Endothelial cell of umbilical vein (primary cell): ENCODE measurements at regions not wholly inside any gene's neighbourhood (a gene's known extent, or its start where the extent isn't known, plus 50 kb on each side); places are given as distances from the start of the nearest gene placed in this dataset.

ENCODE experiments used
- BruUV-seq: library from RNA; stranded (reverse); fragments of 400-500 nt; replicated peaks from 2 replicates; lab custom pipeline; 2021; lab: Mats Ljungman, UMichigan
- CTCF ChIA-PET: fragments of 300-600, 350-600 bp; sonication (Branson Sonifier 250); formaldehyde crosslinking; loops from one replicate; lab custom pipeline; 2021; ENCODE audit warnings: antibody characterized with exemption, inconsistent platforms; lab: Charles Lee
- POLR2A ChIA-PET: fragments of 300-600, 350-600 bp; sonication (Branson Sonifier 250); formaldehyde crosslinking; loops from one replicate; lab custom pipeline; 2021; ENCODE audit warnings: antibody characterized with exemption, inconsistent platforms; lab: Charles Lee
- DNase-seq: peaks from one replicate; pipeline ENCODE4 v3.0.0-alpha.2; 2011; ENCODE audit warnings: low read depth, low spot score
- FAIRE-seq: peaks from 2 replicates; lab custom pipeline; 2011; peaks lifted over from hg19 to GRCh38; lab: Jason Lieb, UNC
- H2AFZ ChIP-seq: 2 replicates; pipeline ENCODE4 v1.6.0; 2012; ENCODE audit warnings: low read depth, low read length, control low read depth, inconsistent platforms
- H3K27ac ChIP-seq: 2 replicates; pipeline ENCODE4 v1.5.1; 2011; ENCODE audit warnings: low read depth, mild to moderate bottlenecking, control low read depth, low read length, moderate library complexity; ENCODE audit not compliant: insufficient read depth
- H3K27me3 ChIP-seq, 2 experiments: 2 replicates each; pipeline versions ENCODE4 v1.6.0 to v1.6.1; 2011; ENCODE audit warnings: low read length in 2 of 2, mixed read lengths in 1 of 2; ENCODE audit not compliant: control insufficient read depth in 2 of 2, insufficient read depth in 2 of 2
- H3K36me3 ChIP-seq, 2 experiments: 2 replicates in 1 of 2; 3 replicates in 1 of 2; pipeline ENCODE4 v1.5.1; 2011; ENCODE audit warnings: low read length in 2 of 2, mild to moderate bottlenecking in 1 of 2, moderate library complexity in 1 of 2; ENCODE audit not compliant: control insufficient read depth in 2 of 2, insufficient read depth in 2 of 2; ENCODE audit errors: extremely low read depth in 1 of 2
- H3K4me1 ChIP-seq: 3 replicates; pipeline ENCODE4 v1.5.1; 2011; ENCODE audit warnings: mild to moderate bottlenecking, low read length; ENCODE audit not compliant: control insufficient read depth, insufficient read depth; ENCODE audit errors: extremely low read depth
- H3K4me2 ChIP-seq: 2 replicates; pipeline ENCODE4 v1.6.1; 2011; ENCODE audit warnings: low read length, control low read depth, mixed read lengths; ENCODE audit not compliant: insufficient read depth
- H3K4me3 ChIP-seq, 3 experiments: fragments of 200-600 bp in 1 of 3; sonication (generic), shearing (Covaris generic) in 1 of 3; replicated peaks in 1 of 3; 2 replicates each; pipeline ENCODE4 v1.5.1; 2011 to 2016; ENCODE audit warnings: control low read depth in 3 of 3, low read length in 3 of 3, mild to moderate bottlenecking in 2 of 3, inconsistent platforms in 1 of 3, low read depth in 1 of 3, moderate library complexity in 1 of 3; ENCODE audit not compliant: insufficient read depth in 1 of 3
- H3K79me2 ChIP-seq: 2 replicates; pipeline ENCODE4 v1.6.0; 2012; ENCODE audit warnings: low read length, inconsistent platforms; ENCODE audit not compliant: control insufficient read depth, insufficient read depth
- H3K9ac ChIP-seq: replicated peaks from 2 replicates; pipeline ENCODE3; 2011; ENCODE audit warnings: low read length, control low read depth; ENCODE audit not compliant: insufficient read depth; ENCODE audit errors: extremely low read depth
- H3K9me1 ChIP-seq: replicated peaks from 3 replicates; pipeline ENCODE4 v1.6.0; 2011; ENCODE audit warnings: mild to moderate bottlenecking, low read length; ENCODE audit not compliant: control insufficient read depth, insufficient read depth; ENCODE audit errors: extremely low read depth
- H3K9me3 ChIP-seq: replicated peaks from 2 replicates; pipeline ENCODE4 v1.5.1; 2012; ENCODE audit warnings: low read length, inconsistent platforms; ENCODE audit not compliant: control insufficient read depth, insufficient read depth
- H4K20me1 ChIP-seq: replicated peaks from 2 replicates; pipeline ENCODE3; 2011; ENCODE audit warnings: mild to moderate bottlenecking, low read length; ENCODE audit not compliant: control insufficient read depth, insufficient read depth; ENCODE audit errors: extremely low read depth
- CTCF ChIP-seq, 2 donors: IDR thresholded peaks; 1 replicate in 1 of 2; 2 replicates in 1 of 2; pipeline ENCODE4 v1.5.1; 2011; ENCODE audit warnings: low read length in 2 of 2, mild to moderate bottlenecking in 2 of 2, moderate library complexity in 2 of 2, control low read depth in 1 of 2, inconsistent platforms in 1 of 2, low read depth in 1 of 2; ENCODE audit not compliant: insufficient read depth in 1 of 2; ENCODE audit errors: extremely low read depth in 1 of 2
- EZH2 ChIP-seq: IDR thresholded peaks from 2 replicates; pipeline ENCODE4 v1.6.1; 2012; ENCODE audit warnings: borderline replicate concordance, low read depth, mild to moderate bottlenecking, moderate library complexity, low read length, inconsistent platforms; ENCODE audit not compliant: severe bottlenecking
- FOS ChIP-seq: IDR thresholded peaks from 2 replicates; pipeline ENCODE4 v1.6.1; 2011; ENCODE audit warnings: mild to moderate bottlenecking, low read length, moderate library complexity, borderline replicate concordance; ENCODE audit not compliant: insufficient read depth
- GATA2 ChIP-seq: IDR thresholded peaks from 2 replicates; pipeline ENCODE4 v1.7.0; 2011; ENCODE audit warnings: low read depth, mild to moderate bottlenecking, moderate library complexity, mixed read lengths, low read length; ENCODE audit not compliant: insufficient read length, insufficient read depth
- JUN ChIP-seq: IDR thresholded peaks from 2 replicates; pipeline ENCODE4 v1.6.1; 2011; ENCODE audit warnings: borderline replicate concordance, low read depth; ENCODE audit not compliant: insufficient read length, insufficient read depth
- MAX ChIP-seq: IDR thresholded peaks from 2 replicates; pipeline ENCODE4 v1.6.1; 2011; ENCODE audit not compliant: insufficient read depth, insufficient read length
- MYC ChIP-seq: IDR thresholded peaks from one replicate; pipeline ENCODE4 v1.6.1; 2011; ENCODE audit warnings: mild to moderate bottlenecking, low read depth, low read length
- POLR2A ChIP-seq: IDR thresholded peaks from 2 replicates; pipeline ENCODE4 v1.6.1; 2012; ENCODE audit warnings: low read depth, mild to moderate bottlenecking, control low read depth, low read length
- POLR2AphosphoS5 ChIP-seq: IDR thresholded peaks from 2 replicates; pipeline ENCODE4 v1.6.1; 2012; ENCODE audit warnings: low read depth, mild to moderate bottlenecking, control low read depth, low read length, moderate library complexity; ENCODE audit not compliant: insufficient read depth
- dilution Hi-C: fragments of 300-500 bp; cut with MboI; formaldehyde crosslinking; loops from one replicate; pipeline ENCODE4 v1.15.0; 2019; ENCODE audit warnings: low sequenced_read_pairs; ENCODE audit not compliant: extremely low pct_ligation_motif_present
- intact Hi-C: fragments of 100-400 bp; cut with micrococcal nuclease; formaldehyde crosslinking; loops from one replicate; pipeline ENCODE4 v1.10.0; 2022

- no peaks in the 10 kb centered on the region for H4K20me1 ChIP-seq
- no peaks in the 10 kb centered on the region for H3K36me3 ChIP-seq
- peaks cover 0 to 6% of the 10 kb centered on the region in 2 experiments for H3K27me3 ChIP-seq
- no peaks in the 10 kb centered on the region for H3K9me1 ChIP-seq
- H3K27ac ChIP-seq: no peak overlapping the region
- intact Hi-C loops (no loop called here), dilution Hi-C loops (no loop called here)
- H3K9ac ChIP-seq: no peak overlapping the region
- FAIRE-seq: no peak
- H3K9me3 ChIP-seq: no peaks in the 10 kb centered on the region
- BruUV-seq: no TSS peak
- POLR2A ChIA-PET: no interaction called here
- TF ChIP-seq JUN (no peak), MAX (no peak)
- DNase-seq: no peak
- H2AFZ ChIP-seq: no peak overlapping the region
- CTCF ChIA-PET: interaction anchor here (1.6 kb wide), 1 partner anchor 24 kb away, joined by 4 read pairs; no protein-coding TSS in a partner anchor
- H3K4me2 ChIP-seq: no peak overlapping the region
- no peaks in the 10 kb centered on the region for H3K4me1 ChIP-seq
- H3K4me3 ChIP-seq: no peak overlapping the region
- no peaks in the 10 kb centered on the region for H3K79me2 ChIP-seq
Measured at GRCh38 chr14:50014809-50015430, 101.5 kb downstream of the VCPKMT start.

GRCh38 chr14:50015716-50016115, 100.7 kb downstream of the VCPKMT start:
- dilution Hi-C loops: no loop called here
- H3K4me3 ChIP-seq: no peak overlapping the region
- CTCF ChIA-PET: interaction anchor here (0.7 kb wide), 1 partner anchor 37 kb away, joined by 3 read pairs; no protein-coding TSS in a partner anchor

More at GRCh38 chr14:50015716-50016115, 100.7 kb downstream of the VCPKMT start:
- FAIRE-seq (no peak), DNase-seq (no peak)
- no peaks in the 10 kb centered on the region for H3K9me1 ChIP-seq
- peaks cover 0 to 6% of the 10 kb centered on the region in 2 experiments for H3K27me3 ChIP-seq
- H2AFZ ChIP-seq: no peak overlapping the region
- H3K4me2 ChIP-seq: no peak overlapping the region
- no peak overlapping the region for H3K9ac ChIP-seq
- TF ChIP-seq MYC (no peak), CTCF (IDR thresholded peaks at IDR 0.05; ENCODE audit: extremely low read depth in 1 of 2, insufficient read depth in 1 of 2, low read depth in 1 of 2, low read length in 2 of 2) (no peak), POLR2A (no peak), POLR2AphosphoS5 (no peak), EZH2 (no peak), FOS (no peak), GATA2 (no peak), JUN (no peak), MAX (no peak)
- H4K20me1 ChIP-seq: no peaks in the 10 kb centered on the region
- no peak overlapping the region for H3K27ac ChIP-seq
- H3K36me3 ChIP-seq: no peaks in the 10 kb centered on the region
- H3K9me3 ChIP-seq: no peaks in the 10 kb centered on the region
- no TSS peak for BruUV-seq
- no peaks in the 10 kb centered on the region for H3K4me1 ChIP-seq
- intact Hi-C loops: no loop called here
- POLR2A ChIA-PET: no interaction called here
- no peaks in the 10 kb centered on the region for H3K79me2 ChIP-seq
